ENCODE measurements at regions not wholly inside any gene's neighbourhood (a gene's known extent, or its start where the extent isn't known, plus 50 kb on each side); places are given as distances from the start of the nearest gene placed in this dataset.

- WGBS (ENCODE audit: low lambda C conversion rate): 27% methylated on average over 5 of the region's 5 CpGs
- H3K27me3 ChIP-seq (ENCODE audit: control insufficient read depth in 1 of 2, insufficient read depth in 2 of 2, low read length in 2 of 2): no peaks in the 10 kb centered on the region
- intact Hi-C loops (cut with micrococcal nuclease; ENCODE audit: unreplicated experiment) (no loop called here), in situ Hi-C loops (cut with HindIII; ENCODE audit: extremely low pct_ligation_motif_present, low pct_unique_long_range_greater_than_20kb) (loop anchor here (25.0 kb wide), 1 partner anchor 1275 kb away; no protein-coding TSS in a partner anchor)
- BruUV-seq (replicated peaks): no TSS peak
- H3K4me3 ChIP-seq (replicated peaks in 1 of 3; ENCODE audit: insufficient read depth in 1 of 3, low read depth in 2 of 3, low read length in 3 of 3): no peak overlapping the region
- ATAC-seq (no peak), FAIRE-seq (no peak), DNase-seq (ENCODE audit: low spot score) (no peak)
- H3K79me2 ChIP-seq (ENCODE audit: insufficient read depth, low read length): no peaks in the 10 kb centered on the region
- ChIA-PET CTCF (ENCODE audit: low intra/inter-chr PET ratio, low total read pairs) (no interaction called here), POLR2A (no interaction called here)
- no peak overlapping the region for H3K27ac ChIP-seq (ENCODE audit: extremely low read length, insufficient read depth, low read length)
- no peak overlapping the region for H3K9ac ChIP-seq (ENCODE audit: insufficient read depth, low read depth, low read length)
- no peaks in the 10 kb centered on the region for H4K20me1 ChIP-seq (ENCODE audit: insufficient read depth, low read length)
- H3K4me1 ChIP-seq (ENCODE audit: insufficient read depth, low read length): no peaks in the 10 kb centered on the region
- H2AFZ ChIP-seq (ENCODE audit: low read length): no peak overlapping the region
- no peak for TF ChIP-seq EP300 (IDR thresholded peaks at IDR 0.05; ENCODE audit: low read depth in 2 of 2, low read length in 2 of 2)
- TF ChIP-seq EP300 (CRISPR knock-in tag; IDR thresholded peaks at IDR 0.05; ENCODE audit: borderline replicate concordance): no peak
- no peak for TF ChIP-seq ASH2L (IDR thresholded peaks at IDR 0.05; ENCODE audit: insufficient read length, low read depth, low read length)
- TF ChIP-seq ZNF318 (CRISPR knock-in tag; IDR thresholded peaks at IDR 0.05): no peak
- TF ChIP-seq USF2 (IDR thresholded peaks at IDR 0.05; ENCODE audit: low read depth, low read length): 0 out of 2 replicates have a peak, but pooled peaks have one; percentile 25
- no peak for TF ChIP-seq USF2 (CRISPR knock-in tag; IDR thresholded peaks at IDR 0.05; ENCODE audit: borderline replicate concordance)
- no peak for TF ChIP-seq ZBTB1 (CRISPR knock-in tag; IDR thresholded peaks at IDR 0.05; ENCODE audit: borderline replicate concordance)
- no peak for TF ChIP-seq MAZ (IDR thresholded peaks at IDR 0.05; ENCODE audit: borderline replicate concordance, low read depth, low read length)
- no peak for TF ChIP-seq MAZ (CRISPR knock-in tag; IDR thresholded peaks at IDR 0.05; ENCODE audit: low read depth)
- TF ChIP-seq ZNF670 (CRISPR knock-in tag; IDR thresholded peaks at IDR 0.05; ENCODE audit: borderline replicate concordance): no peak
- TF ChIP-seq RAD51 (IDR thresholded peaks at IDR 0.05; ENCODE audit: borderline replicate concordance): peak; percentile 10; the same call in 1 of the 2 replicates
- no peaks in the 10 kb centered on the region for H3K36me3 ChIP-seq (replicated peaks in 1 of 2; ENCODE audit: control insufficient read depth in 1 of 2, insufficient read depth in 2 of 2, low read length in 2 of 2)
- no peak overlapping the region for H3K4me2 ChIP-seq (ENCODE audit: low read depth, low read length)
- H3K9me3 ChIP-seq (ENCODE audit: low read length): no peaks in the 10 kb centered on the region
These were observed 590.2 kb upstream of the TBL1XR1 start for GRCh38 chr3:177787279-177788041.
